ENCODE measurements at regions not wholly inside any gene's neighbourhood (a gene's known extent, or its start where the extent isn't known, plus 50 kb on each side); places are given as distances from the start of the nearest gene placed in this dataset.
A peak's percentile ranks its signal among the peaks of the same experiment; 100 is the strongest.

DNA sequence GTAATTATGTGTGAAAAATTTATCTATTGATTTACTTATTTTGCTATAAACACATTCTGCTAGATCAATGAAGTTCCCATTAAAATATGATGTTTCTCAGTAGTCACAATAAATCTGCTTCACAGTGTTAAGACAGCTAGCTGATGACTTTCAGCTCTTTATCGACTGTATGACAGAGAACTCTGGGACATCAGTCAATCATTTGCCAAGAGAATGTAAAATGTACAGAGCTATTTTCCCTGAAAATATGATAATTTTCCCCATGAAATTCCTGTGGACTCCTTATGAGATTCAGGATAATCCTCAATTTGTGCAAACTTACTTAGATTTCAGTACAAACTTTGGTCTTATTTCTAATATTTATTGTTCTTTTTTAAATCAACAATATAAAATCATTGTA is 430.5 kb downstream of the SLITRK6 start:
- H3K4me2 ChIP-seq (ENCODE audit: insufficient read depth, low read length) = no peak overlapping the region
- H3K27ac ChIP-seq (ENCODE audit: low read length) = no peak overlapping the region

GRCh38 chr13:85367887-85368286 is 431.3 kb downstream of the SLITRK6 start:
- Histone ChIP-seq H3K4me1 (ENCODE audit: insufficient read depth, low read length) (peaks cover 17% of the 10 kb centered on the region), H3K9me3 (ENCODE audit: insufficient read depth, low read length, severe bottlenecking) (no peaks in the 10 kb centered on the region), H2AFZ (ENCODE audit: low read depth, low read length) (no peak overlapping the region), H3K27me3 (ENCODE audit: insufficient read depth, low read length, poor library complexity) (no peaks in the 10 kb centered on the region), H3K27ac (ENCODE audit: low read length) (peak overlapping the region; percentile 18; the same call in 1 of the 2 replicates), H3K36me3 (ENCODE audit: insufficient read depth, low read length) (no peaks in the 10 kb centered on the region), H4K20me1 (ENCODE audit: insufficient read depth, low read length) (no peaks in the 10 kb centered on the region), H3K4me3 (ENCODE audit: low read depth in 1 of 2, low read length in 2 of 2) (no peak overlapping the region), H3K79me2 (ENCODE audit: insufficient read depth, low read length) (no peaks in the 10 kb centered on the region), H3K9ac (ENCODE audit: low read depth, low read length) (no peak overlapping the region), H3K4me2 (ENCODE audit: insufficient read depth, low read length) (no peak overlapping the region)
- DNase-seq (no peak), ATAC-seq (ENCODE audit: insufficient read depth, low read depth) (peak; percentile 37; the same call in 1 of the 3 replicates)
- TF ChIP-seq CTCF (IDR thresholded peaks at IDR 0.05; ENCODE audit: borderline replicate concordance, extremely low read depth, low read length, poor library complexity, severe bottlenecking) = no peak

More for the DNA sequence above, 430.5 kb downstream of the SLITRK6 start:
- Histone ChIP-seq H3K79me2 (ENCODE audit: insufficient read depth, low read length) (no peaks in the 10 kb centered on the region), H3K9me3 (ENCODE audit: insufficient read depth, low read length, severe bottlenecking) (no peaks in the 10 kb centered on the region), H3K9ac (ENCODE audit: low read depth, low read length) (no peak overlapping the region), H4K20me1 (ENCODE audit: insufficient read depth, low read length) (no peaks in the 10 kb centered on the region), H3K4me3 (ENCODE audit: low read depth in 1 of 2, low read length in 2 of 2) (no peak overlapping the region), H3K36me3 (ENCODE audit: insufficient read depth, low read length) (no peaks in the 10 kb centered on the region), H3K4me1 (ENCODE audit: insufficient read depth, low read length) (peaks cover 17% of the 10 kb centered on the region), H2AFZ (ENCODE audit: low read depth, low read length) (no peak overlapping the region), H3K27me3 (ENCODE audit: insufficient read depth, low read length, poor library complexity) (no peaks in the 10 kb centered on the region)
- TF ChIP-seq EZH2 (IDR thresholded peaks at IDR 0.05; ENCODE audit: borderline replicate concordance, low read depth, low read length, severe bottlenecking) (no peak), CTCF (IDR thresholded peaks at IDR 0.05; ENCODE audit: borderline replicate concordance, extremely low read depth, low read length, poor library complexity, severe bottlenecking) (no peak)
- DNase-seq (no peak), ATAC-seq (ENCODE audit: insufficient read depth, low read depth) (no peak)

- Histone ChIP-seq H3K4me1 (ENCODE audit: insufficient read depth, low read length) (peaks cover 17% of the 10 kb centered on the region), H3K27ac (ENCODE audit: low read length) (no peak overlapping the region), H3K4me3 (ENCODE audit: low read depth in 1 of 2, low read length in 2 of 2) (no peak overlapping the region), H3K27me3 (ENCODE audit: insufficient read depth, low read length, poor library complexity) (no peaks in the 10 kb centered on the region), H3K9ac (ENCODE audit: low read depth, low read length) (no peak overlapping the region), H4K20me1 (ENCODE audit: insufficient read depth, low read length) (no peaks in the 10 kb centered on the region), H3K9me3 (ENCODE audit: insufficient read depth, low read length, severe bottlenecking) (no peaks in the 10 kb centered on the region), H3K4me2 (ENCODE audit: insufficient read depth, low read length) (no peak overlapping the region), H3K36me3 (ENCODE audit: insufficient read depth, low read length) (no peaks in the 10 kb centered on the region), H3K79me2 (ENCODE audit: insufficient read depth, low read length) (no peaks in the 10 kb centered on the region), H2AFZ (ENCODE audit: low read depth, low read length) (no peak overlapping the region)
- TF ChIP-seq CTCF (IDR thresholded peaks at IDR 0.05; ENCODE audit: borderline replicate concordance, extremely low read depth, low read length, poor library complexity, severe bottlenecking) (no peak), EZH2 (IDR thresholded peaks at IDR 0.05; ENCODE audit: borderline replicate concordance, low read depth, low read length, severe bottlenecking) (no peak)
- ATAC-seq (ENCODE audit: insufficient read depth, low read depth) = no peak
- DNase-seq = no peak
These were observed 432.3 kb downstream of the SLITRK6 start for GRCh38 chr13:85366759-85367417.
